HFFc6 (cell line): ENCODE measurements at regions not wholly inside any gene's neighbourhood (a gene's known extent, or its start where the extent isn't known, plus 50 kb on each side); places are given as distances from the start of the nearest gene placed in this dataset.

Experiments used
- DNase-seq: peaks from one replicate; pipeline ENCODE4 v3.0.0-alpha.2; 2018
- H3K27ac Mint-ChIP-seq: 2 replicates; pipeline ENCODE4 v1.8.0; 2020; ENCODE audit warnings: mild to moderate bottlenecking, mixed read lengths
- H3K27me3 Mint-ChIP-seq: 2 replicates; pipeline ENCODE4 v1.8.0; 2021; ENCODE audit warnings: mild to moderate bottlenecking, moderate library complexity, mixed read lengths; ENCODE audit not compliant: insufficient read depth
- H3K36me3 Mint-ChIP-seq: 2 replicates; pipeline ENCODE4 v1.8.0; 2021; ENCODE audit warnings: low read depth, mixed read lengths
- H3K4me1 Mint-ChIP-seq: 2 replicates; pipeline ENCODE4 v1.8.0; 2020; ENCODE audit warnings: low read depth, mixed read lengths
- H3K4me3 Mint-ChIP-seq: 2 replicates; pipeline ENCODE4 v1.8.0; 2020; ENCODE audit warnings: mild to moderate bottlenecking, moderate library complexity, mixed read lengths
- H3K9me3 Mint-ChIP-seq: 2 replicates; pipeline ENCODE4 v1.8.0; 2020; ENCODE audit warnings: mild to moderate bottlenecking, mixed read lengths
- TF ChIP-seq, protein P1 (sequence below): fragments of 200-600 bp; sonication (generic); IDR thresholded peaks from 2 replicates; pipeline ENCODE4 v1.5.0; 2021; ENCODE audit warnings: antibody characterized with exemption, mild to moderate bottlenecking

DNA sequence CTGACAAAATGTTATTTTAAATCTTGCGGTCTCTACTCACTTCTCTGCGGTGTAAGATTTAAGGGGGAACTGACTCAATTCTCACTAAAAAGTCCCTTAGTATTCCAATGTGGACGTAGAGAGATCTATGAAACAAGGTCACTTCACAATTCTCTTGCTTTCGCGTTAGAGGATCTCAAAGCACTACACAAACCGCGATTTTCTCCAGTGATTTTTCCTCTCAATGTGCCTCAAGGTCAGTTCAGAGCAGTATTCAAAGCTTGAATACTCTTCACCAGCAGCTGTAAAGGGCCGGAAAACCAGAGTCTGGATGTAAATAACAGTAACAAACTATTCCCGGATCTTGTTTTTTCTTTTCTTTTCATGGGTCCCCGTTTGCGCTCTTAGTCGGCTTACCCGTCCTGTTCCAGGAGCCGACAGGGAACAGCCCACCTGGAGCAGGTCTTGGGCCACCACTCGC lies 128.2 kb downstream of the TMEM161B start:
- no peaks in the 10 kb centered on the region for H3K36me3 Mint-ChIP-seq
- no peak for DNase-seq
- TF ChIP-seq, protein P1, sequence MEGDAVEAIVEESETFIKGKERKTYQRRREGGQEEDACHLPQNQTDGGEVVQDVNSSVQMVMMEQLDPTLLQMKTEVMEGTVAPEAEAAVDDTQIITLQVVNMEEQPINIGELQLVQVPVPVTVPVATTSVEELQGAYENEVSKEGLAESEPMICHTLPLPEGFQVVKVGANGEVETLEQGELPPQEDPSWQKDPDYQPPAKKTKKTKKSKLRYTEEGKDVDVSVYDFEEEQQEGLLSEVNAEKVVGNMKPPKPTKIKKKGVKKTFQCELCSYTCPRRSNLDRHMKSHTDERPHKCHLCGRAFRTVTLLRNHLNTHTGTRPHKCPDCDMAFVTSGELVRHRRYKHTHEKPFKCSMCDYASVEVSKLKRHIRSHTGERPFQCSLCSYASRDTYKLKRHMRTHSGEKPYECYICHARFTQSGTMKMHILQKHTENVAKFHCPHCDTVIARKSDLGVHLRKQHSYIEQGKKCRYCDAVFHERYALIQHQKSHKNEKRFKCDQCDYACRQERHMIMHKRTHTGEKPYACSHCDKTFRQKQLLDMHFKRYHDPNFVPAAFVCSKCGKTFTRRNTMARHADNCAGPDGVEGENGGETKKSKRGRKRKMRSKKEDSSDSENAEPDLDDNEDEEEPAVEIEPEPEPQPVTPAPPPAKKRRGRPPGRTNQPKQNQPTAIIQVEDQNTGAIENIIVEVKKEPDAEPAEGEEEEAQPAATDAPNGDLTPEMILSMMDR = no peak
- H3K4me1 Mint-ChIP-seq = peaks cover 16% of the 10 kb centered on the region
- peaks cover 23% of the 10 kb centered on the region for H3K27me3 Mint-ChIP-seq
- H3K4me3 Mint-ChIP-seq = no peak overlapping the region
- no peaks in the 10 kb centered on the region for H3K9me3 Mint-ChIP-seq
- H3K27ac Mint-ChIP-seq = no peak overlapping the region

DNA sequence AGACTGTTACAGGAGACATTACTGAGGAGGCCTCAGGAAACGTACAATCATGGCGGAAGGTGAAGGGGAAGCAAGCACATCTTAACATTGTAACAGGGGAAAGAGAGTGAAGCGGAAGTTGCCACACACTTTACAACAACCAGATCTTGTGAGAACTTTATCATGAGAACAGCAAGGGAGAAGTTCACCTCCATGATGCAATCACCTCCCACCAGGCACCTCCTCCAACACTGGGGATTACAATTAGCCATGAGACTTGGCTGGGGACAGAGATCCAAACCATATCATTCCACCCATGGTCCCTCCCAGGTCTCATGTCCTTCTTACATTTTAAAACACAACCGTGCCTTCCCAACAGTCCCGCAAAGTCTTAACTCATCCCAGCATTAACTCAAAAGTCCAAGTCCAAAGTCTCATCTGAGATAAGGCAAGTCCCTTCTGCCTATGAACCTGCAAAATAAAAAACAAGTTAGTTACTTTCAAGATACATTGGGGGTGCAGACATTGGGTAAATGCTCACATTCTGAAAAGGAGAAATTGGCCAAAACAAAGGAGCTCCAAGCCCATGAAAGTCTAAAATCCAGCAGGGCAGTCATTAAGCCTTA lies 138.3 kb downstream of the TMEM161B start:
- H3K27ac Mint-ChIP-seq = no peak overlapping the region
- no peak for DNase-seq

DNA sequence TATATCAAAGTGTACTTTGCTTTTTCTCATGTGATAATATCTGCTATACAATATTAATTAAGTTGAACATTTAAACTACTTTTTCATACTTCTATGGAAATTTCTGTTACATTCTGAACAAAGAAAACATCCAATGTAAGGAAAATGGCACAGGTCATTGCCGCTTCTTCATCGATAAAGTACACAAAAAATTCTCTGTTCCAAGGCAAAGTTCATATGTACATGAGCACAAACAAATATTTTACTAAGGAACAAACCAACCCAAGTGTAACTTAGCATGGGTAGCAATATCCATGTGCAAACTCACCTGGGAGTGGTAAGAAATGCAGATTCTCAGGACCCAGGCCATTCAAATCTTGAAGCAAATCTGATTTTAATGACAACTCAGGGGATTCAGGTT lies 139.8 kb downstream of the TMEM161B start:
- TF ChIP-seq, protein P1 = no peak
- no peaks in the 10 kb centered on the region for H3K27me3 Mint-ChIP-seq
- H3K4me3 Mint-ChIP-seq = no peak overlapping the region
- H3K9me3 Mint-ChIP-seq = peaks cover 6% of the 10 kb centered on the region; the same call in 1 of the 2 replicates
- no peak overlapping the region for H3K27ac Mint-ChIP-seq
- H3K4me1 Mint-ChIP-seq = no peaks in the 10 kb centered on the region
- no peaks in the 10 kb centered on the region for H3K36me3 Mint-ChIP-seq
- no peak for DNase-seq

More for the DNA sequence above, 138.3 kb downstream of the TMEM161B start:
- H3K27me3 Mint-ChIP-seq = no peaks in the 10 kb centered on the region
- TF ChIP-seq, protein P1 = no peak
- no peak overlapping the region for H3K4me3 Mint-ChIP-seq
- no peaks in the 10 kb centered on the region for H3K36me3 Mint-ChIP-seq
- H3K9me3 Mint-ChIP-seq = no peaks in the 10 kb centered on the region
- H3K4me1 Mint-ChIP-seq = no peaks in the 10 kb centered on the region

DNA sequence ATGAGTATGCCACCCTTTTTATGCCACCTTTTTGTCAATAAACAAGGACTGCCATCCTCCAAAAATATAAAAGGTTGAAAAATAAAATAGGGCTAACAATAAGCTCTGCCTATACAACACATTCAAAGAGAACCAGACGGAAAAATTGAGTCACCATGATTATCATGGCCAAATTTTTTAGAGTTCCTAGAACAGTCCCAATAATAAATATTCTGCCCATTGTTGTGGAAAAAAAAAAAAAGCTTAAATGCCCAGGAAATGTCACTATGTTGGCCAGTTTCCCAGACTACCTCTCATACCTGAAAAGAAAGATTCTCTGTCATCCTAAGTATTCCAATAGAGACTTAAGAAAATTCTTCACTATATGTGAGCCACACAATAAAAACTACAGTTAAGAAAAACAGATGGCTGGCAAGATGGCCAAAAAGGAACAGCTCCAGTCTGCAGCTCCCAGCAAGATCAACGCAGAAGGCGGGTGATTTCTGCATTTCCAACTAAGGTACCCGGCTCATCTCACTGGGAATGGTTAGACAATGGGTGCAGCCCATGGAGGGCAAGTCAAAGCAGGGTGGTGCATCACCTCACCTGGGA lies 149.0 kb downstream of the TMEM161B start:
- Mint-ChIP-seq H3K27me3 (no peaks in the 10 kb centered on the region; the same call in 1 of the 2 replicates), H3K9me3 (peaks cover 17% of the 10 kb centered on the region), H3K4me3 (no peak overlapping the region), H3K4me1 (no peaks in the 10 kb centered on the region), H3K36me3 (no peaks in the 10 kb centered on the region), H3K27ac (no peak overlapping the region)
- no peak for DNase-seq
- TF ChIP-seq, protein P1 = no peak

DNA sequence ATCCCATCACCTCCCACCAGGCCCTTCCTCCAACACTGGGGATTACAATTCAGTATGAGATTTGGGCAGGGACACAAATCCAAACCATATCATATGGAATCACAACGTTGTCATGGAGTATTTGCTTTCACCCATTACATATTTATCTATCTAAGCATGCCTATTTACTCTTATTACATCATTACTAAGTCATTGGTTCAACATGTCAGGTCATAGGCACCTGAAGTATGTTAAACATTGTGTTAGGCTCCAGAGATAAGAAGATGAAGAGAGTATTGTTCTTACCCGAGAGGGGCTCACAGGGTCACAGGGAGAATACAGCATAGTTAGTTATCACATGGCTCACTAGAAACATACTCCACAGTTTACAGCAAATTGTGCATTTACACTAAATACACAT lies 150.5 kb downstream of the TMEM161B start:
- Mint-ChIP-seq H3K4me1 (no peaks in the 10 kb centered on the region), H3K9me3 (peaks cover 7% of the 10 kb centered on the region; the same call in 1 of the 2 replicates), H3K4me3 (no peak overlapping the region), H3K27ac (no peak overlapping the region), H3K27me3 (no peaks in the 10 kb centered on the region; the same call in 1 of the 2 replicates), H3K36me3 (no peaks in the 10 kb centered on the region)
- no peak for DNase-seq
- TF ChIP-seq, protein P1 = no peak
